ENCODE measurements at regions not wholly inside any gene's neighbourhood (a gene's known extent, or its start where the extent isn't known, plus 50 kb on each side); places are given as distances from the start of the nearest gene placed in this dataset.

DNA sequence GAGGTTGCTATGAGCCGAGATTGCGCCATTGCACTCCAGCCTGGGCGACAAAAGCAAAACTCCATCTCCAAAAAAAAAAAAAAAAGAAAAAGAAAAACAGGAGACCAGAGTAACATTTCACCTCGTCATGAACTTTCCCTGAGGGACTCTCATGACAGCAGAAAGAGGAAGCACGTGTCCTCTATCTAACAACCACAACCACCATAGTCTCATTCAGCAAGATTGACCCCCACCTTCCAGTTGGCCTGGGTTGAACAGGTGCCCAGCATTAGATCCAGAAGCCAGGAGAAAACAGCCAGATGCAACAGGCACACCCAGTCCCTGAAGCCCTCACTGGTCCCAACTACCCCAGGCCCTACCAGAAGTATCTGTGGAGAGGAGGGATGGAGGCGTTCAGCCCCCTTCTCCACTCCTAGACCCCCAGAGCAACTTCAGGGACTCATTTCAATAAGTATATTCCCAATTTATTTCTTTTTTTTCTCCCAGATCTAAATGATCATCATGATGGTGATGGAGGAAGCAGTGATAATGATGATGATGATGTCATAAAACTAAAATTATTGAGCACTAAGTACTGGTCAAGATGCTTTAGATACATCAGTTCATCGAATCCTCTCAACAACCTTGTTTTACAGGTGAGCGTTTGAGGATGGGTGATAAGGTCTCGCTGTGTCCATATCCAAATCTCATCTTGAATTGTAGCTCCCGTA, 235.0 kb downstream of the EFCAB11 start:
- TF ChIP-seq, protein P1, sequence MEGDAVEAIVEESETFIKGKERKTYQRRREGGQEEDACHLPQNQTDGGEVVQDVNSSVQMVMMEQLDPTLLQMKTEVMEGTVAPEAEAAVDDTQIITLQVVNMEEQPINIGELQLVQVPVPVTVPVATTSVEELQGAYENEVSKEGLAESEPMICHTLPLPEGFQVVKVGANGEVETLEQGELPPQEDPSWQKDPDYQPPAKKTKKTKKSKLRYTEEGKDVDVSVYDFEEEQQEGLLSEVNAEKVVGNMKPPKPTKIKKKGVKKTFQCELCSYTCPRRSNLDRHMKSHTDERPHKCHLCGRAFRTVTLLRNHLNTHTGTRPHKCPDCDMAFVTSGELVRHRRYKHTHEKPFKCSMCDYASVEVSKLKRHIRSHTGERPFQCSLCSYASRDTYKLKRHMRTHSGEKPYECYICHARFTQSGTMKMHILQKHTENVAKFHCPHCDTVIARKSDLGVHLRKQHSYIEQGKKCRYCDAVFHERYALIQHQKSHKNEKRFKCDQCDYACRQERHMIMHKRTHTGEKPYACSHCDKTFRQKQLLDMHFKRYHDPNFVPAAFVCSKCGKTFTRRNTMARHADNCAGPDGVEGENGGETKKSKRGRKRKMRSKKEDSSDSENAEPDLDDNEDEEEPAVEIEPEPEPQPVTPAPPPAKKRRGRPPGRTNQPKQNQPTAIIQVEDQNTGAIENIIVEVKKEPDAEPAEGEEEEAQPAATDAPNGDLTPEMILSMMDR (IDR thresholded peaks at IDR 0.05) = no peak
- TF ChIP-seq POLR2A (IDR thresholded peaks at IDR 0.05; ENCODE audit: low read depth) (no peak), EP300 (IDR thresholded peaks at IDR 0.05) (no peak), POLR2AphosphoS5 (IDR thresholded peaks at IDR 0.05) (no peak)

Measured in esophagus muscularis mucosa (tissue), 4 donors.